T-cell (primary cell): ENCODE measurements at regions not wholly inside any gene's neighbourhood (a gene's known extent, or its start where the extent isn't known, plus 50 kb on each side); places are given as distances from the start of the nearest gene placed in this dataset.

ENCODE experiments used
- ATAC-seq, 4 experiments: fragments of 200-7000 bp in 3 of 4; fragments of 150-1000 bp in 1 of 4; cut with Tn5 transposase; replicated peaks in 1 of 4; 1 replicate in 3 of 4; 2 replicates in 1 of 4; pipeline ENCODE4 v1.10.0; 2021; ENCODE audit warnings: moderate library complexity in 3 of 4, mild to moderate bottlenecking in 2 of 4, moderate number of reproducible peaks in 1 of 4
- CTCF ChIA-PET, 2 donors: fragments of 300-600 bp; sonication (Branson Sonifier 250); formaldehyde crosslinking; loops; one replicate each; lab custom pipeline; 2022; ENCODE audit warnings: antibody characterized with exemption in 2 of 2; lab: Charles Lee
- POLR2A ChIA-PET, 2 donors: fragments of 300-600 bp; sonication (Branson Sonifier 250); formaldehyde crosslinking; loops; one replicate each; lab custom pipeline; 2022; ENCODE audit warnings: antibody characterized with exemption in 2 of 2; lab: Charles Lee
- DNase-seq, 35 experiments: peaks; one replicate each; pipeline versions ENCODE4 v3.0.0 to v3.0.0-alpha.2; 2013 to 2023
- H3K27ac ChIP-seq: one replicate; pipeline ENCODE4 v1.5.1; 2013; ENCODE audit warnings: low read length
- H3K27me3 ChIP-seq, 2 experiments: replicated peaks in 1 of 2; 1 replicate in 1 of 2; 2 replicates in 1 of 2; pipeline versions ENCODE4 v1.6.1 to v1.7.0; 2013; ENCODE audit warnings: low read length in 1 of 2, mixed read lengths in 1 of 2; ENCODE audit not compliant: control insufficient read depth in 2 of 2, insufficient read depth in 2 of 2; ENCODE audit errors: extremely low read depth in 1 of 2
- H3K36me3 ChIP-seq, 2 donors: 1 replicate in 1 of 2; 2 replicates in 1 of 2; pipeline versions ENCODE4 v1.6.1 to v1.7.0; 2013; ENCODE audit warnings: low read length in 1 of 2; ENCODE audit not compliant: control insufficient read depth in 2 of 2, insufficient read depth in 1 of 2; ENCODE audit errors: extremely low read depth in 1 of 2
- H3K4me1 ChIP-seq, 2 experiments: 1 replicate in 1 of 2; 2 replicates in 1 of 2; pipeline versions ENCODE4 v1.6.1 to v1.7.0; 2013; ENCODE audit warnings: low read length in 2 of 2, mixed read lengths in 1 of 2; ENCODE audit not compliant: insufficient read depth in 2 of 2, control insufficient read depth in 1 of 2; ENCODE audit errors: extremely low read depth in 1 of 2
- H3K4me3 ChIP-seq, 2 donors: 1 replicate in 1 of 2; 2 replicates in 1 of 2; pipeline versions ENCODE4 v1.5.1 to v1.7.0; 2013; ENCODE audit warnings: mild to moderate bottlenecking in 2 of 2, low read length in 1 of 2, moderate library complexity in 1 of 2; ENCODE audit not compliant: control insufficient read depth in 1 of 2; ENCODE audit errors: extremely low read depth in 1 of 2
- H3K9me3 ChIP-seq: 2 replicates; pipeline ENCODE4 v1.7.0; 2013
- H3K27ac Mint-ChIP-seq, 2 donors: one replicate each; pipeline ENCODE4 v1.8.0; 2020 to 2021; ENCODE audit warnings: mild to moderate bottlenecking in 2 of 2, mixed read lengths in 2 of 2
- H3K27me3 Mint-ChIP-seq, 2 donors: one replicate each; pipeline ENCODE4 v1.8.0; 2021 to 2022; ENCODE audit warnings: mixed read lengths in 2 of 2
- H3K36me3 Mint-ChIP-seq: one replicate; pipeline ENCODE4 v1.8.0; 2021; ENCODE audit warnings: mixed read lengths
- H3K4me1 Mint-ChIP-seq, 3 donors: one replicate each; pipeline ENCODE4 v1.8.0; 2020 to 2022; ENCODE audit warnings: mixed read lengths in 3 of 3, mild to moderate bottlenecking in 1 of 3
- H3K4me3 Mint-ChIP-seq, 3 donors: one replicate each; pipeline ENCODE4 v1.8.0; 2020 to 2022; ENCODE audit warnings: mild to moderate bottlenecking in 3 of 3, mixed read lengths in 3 of 3, moderate library complexity in 3 of 3
- H3K9me3 Mint-ChIP-seq, 3 donors: one replicate each; pipeline ENCODE4 v1.8.0; 2020 to 2022; ENCODE audit warnings: mixed read lengths in 3 of 3
- WGBS: methylation state at CpG from one replicate; pipeline ENCODE4 v1.1.5; 2013; ENCODE audit warnings: missing lambda C conversion rate; ENCODE audit not compliant: insufficient coverage; 5-methylcytosine and 5-hydroxymethylcytosine counted together

- Mint-ChIP-seq H3K27ac (no peak overlapping the region), H3K4me3 (no peak overlapping the region), H3K9me3 (peaks cover 0 to 3% (median 0%) of the 10 kb centered on the region in 3 donors), H3K4me1 (peaks cover 0 to 8% (median 7%) of the 10 kb centered on the region in 3 donors), H3K27me3 (peaks cover 28 to 31% of the 10 kb centered on the region in 2 donors), H3K36me3 (no peaks in the 10 kb centered on the region)
- ChIA-PET POLR2A (no interaction called here), CTCF (no interaction called here)
- no peaks in the 10 kb centered on the region for H3K36me3 ChIP-seq
- ATAC-seq: no peak
- no peaks in the 10 kb centered on the region for H3K4me1 ChIP-seq
- H3K9me3 ChIP-seq: no peaks in the 10 kb centered on the region
- H3K4me3 ChIP-seq: no peak overlapping the region
- H3K27ac ChIP-seq: no peak overlapping the region
- no peak for DNase-seq
- no peaks in the 10 kb centered on the region for H3K27me3 ChIP-seq
- no CpG with 5 or more reads among the region's 2 CpGs for WGBS
Measured at GRCh38 chr6:144876689-144877088, 591.6 kb downstream of the UTRN start.

DNA sequence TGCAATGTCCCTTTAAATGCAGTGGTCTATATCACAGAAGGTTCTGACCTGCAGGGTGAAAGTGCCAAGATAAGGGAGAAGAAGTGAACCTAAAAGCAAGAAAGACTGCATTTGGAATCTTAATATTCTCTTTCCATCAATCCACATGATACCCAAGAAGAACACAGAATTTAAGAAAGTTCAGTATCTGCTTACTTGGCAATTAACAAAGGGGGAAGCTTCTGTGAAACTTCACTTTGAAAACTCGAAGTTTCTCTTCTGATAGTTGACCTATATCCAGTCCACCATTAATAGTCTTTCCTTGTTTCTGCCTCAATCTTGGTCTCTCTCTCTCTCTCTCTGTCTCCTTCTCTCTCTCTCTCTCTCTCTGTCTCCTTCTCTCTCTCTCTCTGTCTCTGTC, 592.0 kb downstream of the UTRN start:
- Histone ChIP-seq H3K36me3 (no peaks in the 10 kb centered on the region), H3K9me3 (no peaks in the 10 kb centered on the region), H3K27me3 (no peaks in the 10 kb centered on the region), H3K27ac (no peak overlapping the region), H3K4me3 (no peak overlapping the region), H3K4me1 (no peaks in the 10 kb centered on the region)
- ChIA-PET CTCF (no interaction called here), POLR2A (no interaction called here)
- no peak overlapping the region for H3K27ac Mint-ChIP-seq
- no peaks in the 10 kb centered on the region for H3K36me3 Mint-ChIP-seq
- H3K9me3 Mint-ChIP-seq: peaks cover 0 to 3% (median 0%) of the 10 kb centered on the region in 3 donors
- H3K4me3 Mint-ChIP-seq: no peak overlapping the region
- DNase-seq: no peak
- peaks cover 28 to 31% of the 10 kb centered on the region in 2 donors for H3K27me3 Mint-ChIP-seq
- peaks cover 0 to 8% (median 7%) of the 10 kb centered on the region in 3 donors for H3K4me1 Mint-ChIP-seq
- WGBS: 60% methylated on average over 1 of the region's 1 CpG
- ATAC-seq: no peak

DNA sequence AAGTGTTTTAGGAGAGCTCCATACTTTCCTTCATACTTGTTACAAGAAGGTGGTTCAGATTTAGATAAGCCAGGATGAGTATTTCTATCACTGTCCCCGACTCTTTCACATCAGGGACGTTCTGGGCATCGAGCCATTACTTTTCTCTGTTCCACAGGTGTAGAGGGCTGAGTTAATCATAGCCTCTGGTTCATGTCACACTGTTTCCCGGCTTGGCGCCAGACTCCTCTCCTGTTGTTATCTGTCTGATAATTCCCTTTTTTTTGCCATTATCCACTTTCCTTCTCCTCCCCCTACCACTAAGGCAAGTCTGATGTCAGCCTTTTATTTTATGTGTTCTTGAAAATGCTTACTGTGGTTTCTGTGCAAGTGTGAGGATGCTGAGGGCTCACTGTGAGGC, 593.4 kb downstream of the UTRN start:
- no peaks in the 10 kb centered on the region for H3K36me3 ChIP-seq
- H3K9me3 ChIP-seq: no peaks in the 10 kb centered on the region
- no peaks in the 10 kb centered on the region for H3K4me1 ChIP-seq
- ChIA-PET CTCF (no interaction called here), POLR2A (no interaction called here)
- Mint-ChIP-seq H3K9me3 (peaks cover 0 to 3% (median 0%) of the 10 kb centered on the region in 3 donors), H3K27me3 (peaks cover 28 to 29% of the 10 kb centered on the region in 2 donors), H3K4me1 (peaks cover 0 to 8% (median 7%) of the 10 kb centered on the region in 3 donors), H3K27ac (no peak overlapping the region), H3K4me3 (no peak overlapping the region), H3K36me3 (no peaks in the 10 kb centered on the region)
- H3K4me3 ChIP-seq: no peak overlapping the region
- no peak overlapping the region for H3K27ac ChIP-seq
- 83% methylated on average over 1 of the region's 5 CpGs for WGBS
- ATAC-seq (no peak), DNase-seq (no peak)
- H3K27me3 ChIP-seq: peaks cover 0 to 2% of the 10 kb centered on the region in 2 experiments

- no peaks in the 10 kb centered on the region for H3K9me3 Mint-ChIP-seq
- CTCF ChIA-PET: no interaction called here
Measured at GRCh38 chr6:144879436-144879835, 594.3 kb downstream of the UTRN start.

DNA sequence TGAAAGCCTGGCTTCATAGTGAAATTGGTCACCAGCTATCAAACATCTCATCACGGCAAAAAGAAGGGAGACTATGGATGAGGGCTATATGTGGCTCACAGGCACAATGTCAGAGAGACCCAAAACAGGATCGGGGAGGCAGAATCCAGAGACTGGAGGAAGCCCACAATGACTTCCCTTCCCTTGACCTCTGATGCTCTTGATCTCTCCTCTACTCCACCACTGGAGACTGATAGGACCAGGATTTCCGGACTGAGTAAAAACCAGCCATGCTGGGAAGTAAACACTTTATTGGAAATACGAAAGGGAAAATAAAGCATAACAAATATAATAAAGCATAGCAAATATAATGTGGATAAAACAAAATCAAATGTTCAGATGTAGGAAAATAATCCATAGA, 597.3 kb downstream of the UTRN start:
- H3K4me1 Mint-ChIP-seq: peaks cover 0 to 8% (median 7%) of the 10 kb centered on the region in 3 donors
- Histone ChIP-seq H3K4me3 (no peak overlapping the region), H3K9me3 (no peaks in the 10 kb centered on the region), H3K27me3 (peaks cover 0 to 4% of the 10 kb centered on the region in 2 experiments), H3K4me1 (no peaks in the 10 kb centered on the region), H3K27ac (no peak overlapping the region), H3K36me3 (no peaks in the 10 kb centered on the region)
- ChIA-PET CTCF (interaction anchor here in 1 of 2 donors (0.6 kb wide), 1 partner anchor 323 kb away, joined by 3 read pairs; no protein-coding TSS in a partner anchor), POLR2A (interaction anchor here in 1 of 2 donors (0.6 kb wide), 1 partner anchor 227 kb away, joined by 3 read pairs; no protein-coding TSS in a partner anchor)
- no peak for ATAC-seq
- H3K27me3 Mint-ChIP-seq: peaks cover 24 to 28% of the 10 kb centered on the region in 2 donors
- WGBS: no CpG with 5 or more reads among the region's 4 CpGs
- no peaks in the 10 kb centered on the region for H3K36me3 Mint-ChIP-seq
- H3K27ac Mint-ChIP-seq: no peak overlapping the region
- no peak for DNase-seq
- H3K4me3 Mint-ChIP-seq: no peak overlapping the region
- H3K9me3 Mint-ChIP-seq: no peaks in the 10 kb centered on the region

More at GRCh38 chr6:144879436-144879835, 594.3 kb downstream of the UTRN start:
- Histone ChIP-seq H3K36me3 (no peaks in the 10 kb centered on the region), H3K27ac (no peak overlapping the region), H3K4me3 (no peak overlapping the region), H3K27me3 (peaks cover 0 to 4% of the 10 kb centered on the region in 2 experiments), H3K4me1 (no peaks in the 10 kb centered on the region), H3K9me3 (no peaks in the 10 kb centered on the region)
- Mint-ChIP-seq H3K4me3 (no peak overlapping the region), H3K36me3 (no peaks in the 10 kb centered on the region), H3K4me1 (peaks cover 0 to 8% (median 7%) of the 10 kb centered on the region in 3 donors), H3K27me3 (peaks cover 26 to 30% of the 10 kb centered on the region in 2 donors), H3K27ac (no peak overlapping the region)
- DNase-seq (no peak), ATAC-seq (no peak)
- POLR2A ChIA-PET: no interaction called here
- WGBS: no CpG with 5 or more reads among the region's 3 CpGs

DNA sequence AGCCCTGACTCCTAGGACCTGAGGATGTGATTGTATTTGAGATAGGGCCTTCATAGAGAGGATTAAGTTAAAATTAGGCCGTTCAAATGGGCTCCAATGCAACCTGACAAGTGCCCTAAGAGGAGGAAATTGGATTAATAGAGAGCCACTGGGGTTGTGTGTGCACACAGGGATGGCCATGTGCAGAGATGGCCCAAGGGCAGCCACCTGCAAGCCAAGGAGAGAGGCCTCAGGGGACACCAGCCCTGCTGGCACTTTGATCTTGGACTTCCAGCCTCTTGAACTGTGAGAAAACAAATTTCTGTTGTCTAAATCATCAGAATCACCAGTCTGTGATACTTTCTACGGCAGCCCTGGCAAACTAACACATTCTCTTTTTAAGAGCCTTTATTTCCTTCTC, 598.8 kb downstream of the UTRN start:
- ATAC-seq (no peak), DNase-seq (no peak)
- ChIA-PET CTCF (no interaction called here), POLR2A (no interaction called here)
- Mint-ChIP-seq H3K4me1 (peaks cover 0 to 5% (median 4%) of the 10 kb centered on the region in 3 donors), H3K27ac (no peak overlapping the region), H3K9me3 (no peaks in the 10 kb centered on the region), H3K36me3 (no peaks in the 10 kb centered on the region), H3K27me3 (peaks cover 14 to 17% of the 10 kb centered on the region in 2 donors), H3K4me3 (no peak overlapping the region)
- H3K4me3 ChIP-seq: no peak overlapping the region
- peaks cover 0 to 4% of the 10 kb centered on the region in 2 experiments for H3K27me3 ChIP-seq
- WGBS: 78% methylated on average over 1 of the region's 2 CpGs
- no peaks in the 10 kb centered on the region for H3K36me3 ChIP-seq
- no peak overlapping the region for H3K27ac ChIP-seq
- H3K4me1 ChIP-seq: no peaks in the 10 kb centered on the region
- no peaks in the 10 kb centered on the region for H3K9me3 ChIP-seq
